Posterior cingulate gyrus (tissue), 11 donors: ENCODE measurements at regions not wholly inside any gene's neighbourhood (a gene's known extent, or its start where the extent isn't known, plus 50 kb on each side); places are given as distances from the start of the nearest gene placed in this dataset.

Source experiments
- DNase-seq, 10 donors: peaks; one replicate each; pipeline versions ENCODE4 v3.0.0 to v3.0.0-alpha.2; 2020 to 2021; ENCODE audit warnings: mixed read lengths in 3 of 10
- intact Hi-C: fragments of 100-400 bp; cut with DNase I; formaldehyde crosslinking; loops from one replicate; pipeline ENCODE4 v1.15.1; 2023

- intact Hi-C loops: no loop called here
- no peak for DNase-seq
Observed at GRCh38 chr9:75395336-75395735, 307.0 kb downstream of the OSTF1 start.

DNA sequence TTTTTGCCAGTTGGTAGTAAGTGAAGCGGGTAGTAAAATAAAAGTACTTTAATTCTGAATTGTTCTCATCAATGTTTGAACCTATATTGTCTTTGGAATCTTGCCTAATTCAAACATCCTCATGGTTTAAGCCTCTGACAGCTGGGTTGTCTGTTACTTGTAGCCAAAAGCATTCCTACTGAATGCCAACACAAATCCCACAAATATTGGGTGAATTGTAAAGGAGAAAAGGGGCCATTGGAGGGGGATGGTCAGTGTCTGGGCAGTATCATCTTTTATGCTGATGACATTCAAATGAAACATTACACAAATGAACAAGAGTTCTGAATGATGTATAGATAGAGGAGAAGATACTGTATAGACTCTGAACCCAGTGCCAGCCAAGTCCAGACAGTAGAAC, 309.5 kb downstream of the OSTF1 start:
- DNase-seq: no peak
- intact Hi-C loops: no loop called here

GRCh38 chr9:75408391-75408790, 320.1 kb downstream of the OSTF1 start:
- intact Hi-C loops: no loop called here

GRCh38 chr9:75410405-75410804, 322.1 kb downstream of the OSTF1 start:
- DNase-seq: no peak
- intact Hi-C loops: no loop called here

More at GRCh38 chr9:75408391-75408790, 320.1 kb downstream of the OSTF1 start:
- no peak for DNase-seq

- DNase-seq: no peak
- intact Hi-C loops: no loop called here
Observed at GRCh38 chr9:75414371-75415160, 326.3 kb downstream of the OSTF1 start.

- DNase-seq: no peak
- intact Hi-C loops: no loop called here
Observed at GRCh38 chr9:75417471-75417870, 329.2 kb downstream of the OSTF1 start.

DNA sequence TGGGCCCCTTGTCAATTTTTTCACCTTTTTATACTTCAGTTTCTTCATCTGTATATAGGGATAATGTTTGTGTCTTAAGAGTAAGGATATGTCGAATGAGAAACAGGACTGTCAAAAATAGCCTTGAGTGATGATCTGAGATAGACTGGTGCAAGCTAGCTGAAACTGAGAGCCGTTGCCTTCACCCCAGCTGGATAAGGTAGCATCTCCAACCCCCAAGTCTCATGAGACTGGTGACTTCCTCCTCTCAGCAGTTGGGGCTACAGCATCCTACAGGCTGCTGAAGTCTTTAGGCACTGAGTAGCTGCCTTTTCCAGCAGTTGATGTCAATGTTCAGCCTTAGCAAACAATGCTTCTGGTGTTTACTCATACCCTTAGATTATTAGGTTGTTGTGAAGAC, 330.2 kb downstream of the OSTF1 start:
- no peak for DNase-seq
- intact Hi-C loops: no loop called here

GRCh38 chr9:75422944-75423522, 334.7 kb downstream of the OSTF1 start:
- intact Hi-C loops: no loop called here
- no peak for DNase-seq

DNA sequence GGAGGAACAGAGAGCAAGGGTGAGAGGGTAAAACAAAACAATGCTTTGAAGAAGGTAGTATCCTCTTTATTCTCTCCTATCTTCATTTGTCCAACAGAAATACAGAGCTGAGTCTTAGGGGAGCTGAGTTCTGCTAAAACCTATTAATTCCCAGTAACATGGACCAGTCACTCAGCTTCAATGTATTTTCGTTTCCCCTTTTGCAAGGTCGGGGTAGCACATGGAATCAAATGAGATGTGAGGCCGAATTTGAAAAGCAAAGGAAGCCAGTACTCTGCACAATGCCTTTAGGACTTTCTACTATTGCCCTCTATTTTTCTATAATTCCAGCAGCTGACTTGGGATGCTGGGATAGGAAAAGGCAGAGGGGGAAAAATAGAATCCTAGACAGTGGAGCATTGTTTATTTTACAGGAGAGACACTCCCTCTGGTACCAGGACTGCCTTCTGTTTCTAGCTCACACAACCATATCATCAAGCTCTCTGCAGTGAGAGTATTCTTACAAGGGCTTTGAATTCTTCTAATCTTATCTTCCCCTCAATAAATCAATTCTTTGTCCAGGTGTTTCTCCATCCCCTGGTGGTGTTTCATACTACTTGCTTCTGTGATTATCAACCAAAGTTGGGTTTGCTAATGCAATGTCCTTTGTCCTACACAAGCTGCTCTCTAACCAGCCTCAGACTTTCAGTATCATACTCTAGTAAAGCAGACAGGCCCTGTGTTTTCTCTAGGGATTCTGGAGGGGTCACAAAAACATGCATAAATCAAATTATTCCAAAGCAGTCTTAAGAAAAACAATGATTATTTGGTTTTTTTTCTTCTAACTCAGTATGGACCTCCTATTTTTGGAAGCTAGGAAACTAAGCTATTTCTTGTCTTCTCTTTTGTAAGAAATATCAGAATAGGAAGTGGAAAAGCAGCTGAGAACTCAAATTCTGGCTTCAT, 341.5 kb downstream of the OSTF1 start:
- DNase-seq: no peak
- intact Hi-C loops: no loop called here

- intact Hi-C loops: no loop called here
- DNase-seq: no peak
Observed at GRCh38 chr9:75431375-75431774, 343.1 kb downstream of the OSTF1 start.

- intact Hi-C loops: no loop called here
- no peak for DNase-seq
Observed at GRCh38 chr9:75432386-75432785, 344.1 kb downstream of the OSTF1 start.

DNA sequence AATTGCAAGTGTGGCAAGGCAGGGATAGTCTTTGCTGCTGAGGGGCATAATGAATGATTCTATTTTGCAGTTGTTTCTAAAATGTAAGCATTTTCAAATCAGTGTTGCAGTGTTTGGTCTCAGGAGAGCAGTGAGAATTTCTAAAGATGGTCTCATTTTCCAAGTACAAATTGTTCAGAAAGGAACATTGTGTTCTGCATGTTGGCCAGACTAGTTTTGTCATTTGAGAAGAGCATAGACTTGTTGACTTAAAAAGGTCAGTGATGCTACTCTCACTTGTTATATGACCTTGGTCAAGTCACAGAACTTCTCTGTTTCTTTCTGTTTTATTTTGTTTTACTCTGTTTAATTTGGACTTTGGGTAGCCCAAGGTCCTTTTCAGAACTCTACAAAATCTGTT, 344.6 kb downstream of the OSTF1 start:
- intact Hi-C loops: no loop called here
- no peak for DNase-seq

DNA sequence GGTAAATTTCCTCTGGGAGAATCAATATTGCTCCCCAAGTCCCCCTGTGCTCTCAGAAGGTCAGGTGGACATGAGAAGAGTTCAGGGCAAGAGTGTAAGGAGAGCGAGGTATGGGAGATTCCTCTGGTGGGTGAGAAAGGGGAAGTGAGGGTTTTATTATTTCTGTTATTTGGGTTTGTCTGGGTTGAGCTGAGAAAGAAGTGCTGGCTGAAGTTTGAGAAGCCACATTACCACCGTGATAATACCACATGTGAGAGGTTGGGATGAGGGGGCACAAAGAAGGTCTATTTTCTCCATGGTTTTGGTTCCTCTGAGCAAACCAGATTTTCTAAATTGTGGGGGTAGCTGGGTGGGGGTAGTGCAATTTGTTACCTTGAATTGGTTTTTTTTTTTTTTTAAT, 350.4 kb downstream of the OSTF1 start:
- intact Hi-C loops: no loop called here
- DNase-seq: no peak

DNA sequence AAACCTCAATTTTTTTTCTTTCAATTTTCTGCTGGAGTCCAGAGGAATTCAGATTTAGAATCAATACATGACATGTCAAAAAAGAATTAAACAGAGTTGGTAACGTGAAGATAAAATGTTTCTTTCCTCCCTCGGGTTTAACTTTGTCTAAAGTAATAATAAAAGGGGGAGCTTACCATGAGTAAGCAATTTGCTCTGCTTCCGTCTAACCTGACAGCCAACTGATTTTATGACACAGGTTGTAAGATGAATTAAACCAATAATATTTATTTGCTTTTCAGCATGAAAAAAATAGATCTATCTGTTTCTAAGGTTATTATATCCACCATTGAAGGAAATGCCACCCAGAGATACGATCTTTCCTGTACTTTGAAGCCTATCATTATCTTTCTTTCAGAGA, 352.6 kb downstream of the OSTF1 start:
- intact Hi-C loops: no loop called here
- no peak for DNase-seq

- no peak for DNase-seq
- intact Hi-C loops: no loop called here
Observed at GRCh38 chr9:75445144-75445543, 356.8 kb downstream of the OSTF1 start.

GRCh38 chr9:75447281-75447680, 359.0 kb downstream of the OSTF1 start:
- no peak for DNase-seq
- intact Hi-C loops: no loop called here

GRCh38 chr9:75448281-75448680, 360.0 kb downstream of the OSTF1 start:
- intact Hi-C loops: no loop called here

DNA sequence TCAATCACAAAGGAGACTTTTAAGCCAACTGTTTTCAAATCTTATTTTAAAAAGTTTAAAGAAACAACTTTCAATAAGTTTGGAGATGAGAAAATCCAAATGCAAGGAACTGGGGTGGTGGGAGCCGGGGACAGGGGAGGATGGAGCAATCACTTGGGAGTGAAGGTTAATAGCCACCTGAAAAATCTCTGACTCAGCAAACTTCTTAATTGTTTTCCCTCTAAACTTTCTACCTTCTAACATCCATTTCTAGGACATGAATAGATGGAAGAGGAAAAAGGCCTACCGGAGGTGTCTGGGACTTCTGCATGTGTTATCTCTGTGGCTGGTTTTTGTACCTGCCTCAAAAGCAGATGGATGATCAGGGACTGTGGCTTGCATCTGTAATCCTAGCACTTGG, 360.6 kb downstream of the OSTF1 start:
- intact Hi-C loops: no loop called here
- DNase-seq: no peak

More at GRCh38 chr9:75448281-75448680, 360.0 kb downstream of the OSTF1 start:
- no peak for DNase-seq

DNA sequence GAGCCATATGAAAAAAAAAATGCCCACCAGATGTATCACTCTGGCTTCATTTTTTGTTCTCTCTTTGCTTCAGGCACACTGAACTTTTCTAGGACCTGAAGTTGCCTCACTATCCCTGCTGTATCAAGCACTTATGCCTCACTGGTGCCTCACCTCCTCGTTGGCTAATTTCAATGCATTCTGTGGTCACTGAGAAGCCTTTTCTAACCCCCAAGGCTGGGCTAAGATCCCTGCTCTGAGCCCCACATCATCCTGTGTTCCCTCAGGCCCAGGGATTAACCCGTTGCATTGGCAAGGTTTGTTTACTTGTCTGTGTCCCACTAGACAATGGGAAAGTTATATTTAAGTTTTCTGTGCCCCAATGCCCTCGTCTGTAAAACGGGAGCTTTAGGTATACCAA, 362.7 kb downstream of the OSTF1 start:
- DNase-seq: no peak

GRCh38 chr9:75451505-75451904, 363.2 kb downstream of the OSTF1 start:
- intact Hi-C loops: no loop called here
- DNase-seq: no peak

More for the DNA sequence above, 362.7 kb downstream of the OSTF1 start:
- intact Hi-C loops: no loop called here

- no peak for DNase-seq
- intact Hi-C loops: no loop called here
Observed at GRCh38 chr9:75452512-75452911, 364.2 kb downstream of the OSTF1 start.
